Epidermal melanocyte (primary cell): ENCODE measurements at regions not wholly inside any gene's neighbourhood (a gene's known extent, or its start where the extent isn't known, plus 50 kb on each side); places are given as distances from the start of the nearest gene placed in this dataset.
A peak's percentile ranks its signal among the peaks of the same experiment; 100 is the strongest.
"Not testable (repeated sequence)": the region's sequence is repeated elsewhere in the genome, so short reads cannot be mapped to it uniquely, and the experiment has no call there.

Experiments used
- DNase-seq: peaks from one replicate; pipeline ENCODE4 v3.0.0; 2011; ENCODE audit warnings: low spot score; ENCODE audit not compliant: insufficient read length

- no peak for DNase-seq
Observed at GRCh38 chr2:121818546-121818945, 63.1 kb downstream of the TSN start.

DNA sequence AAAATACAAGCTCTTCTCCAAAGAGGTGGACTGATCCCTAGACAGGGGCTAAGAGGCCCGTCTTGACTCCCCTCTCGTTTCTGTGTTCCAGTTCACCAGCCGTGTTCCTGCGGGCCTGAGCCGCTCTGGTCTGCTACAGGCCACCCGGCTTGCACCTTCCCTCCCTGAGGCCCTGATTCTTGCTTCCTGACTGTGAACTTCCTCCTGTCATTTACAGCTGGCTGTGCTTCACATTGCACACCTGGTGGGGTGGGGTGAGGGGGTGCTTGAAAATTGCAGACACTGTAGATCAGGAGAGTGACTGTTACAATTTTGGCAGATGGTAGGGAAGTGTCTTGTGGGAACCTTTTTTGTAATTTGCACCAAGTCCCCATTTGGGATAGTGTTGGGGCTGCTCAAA, 64.4 kb downstream of the TSN start:
- DNase-seq, result no peak

- no peak for DNase-seq
Observed at GRCh38 chr2:121821476-121822158, 66.2 kb downstream of the TSN start.

GRCh38 chr2:121824264-121824663, 68.8 kb downstream of the TSN start:
- no peak for DNase-seq

DNA sequence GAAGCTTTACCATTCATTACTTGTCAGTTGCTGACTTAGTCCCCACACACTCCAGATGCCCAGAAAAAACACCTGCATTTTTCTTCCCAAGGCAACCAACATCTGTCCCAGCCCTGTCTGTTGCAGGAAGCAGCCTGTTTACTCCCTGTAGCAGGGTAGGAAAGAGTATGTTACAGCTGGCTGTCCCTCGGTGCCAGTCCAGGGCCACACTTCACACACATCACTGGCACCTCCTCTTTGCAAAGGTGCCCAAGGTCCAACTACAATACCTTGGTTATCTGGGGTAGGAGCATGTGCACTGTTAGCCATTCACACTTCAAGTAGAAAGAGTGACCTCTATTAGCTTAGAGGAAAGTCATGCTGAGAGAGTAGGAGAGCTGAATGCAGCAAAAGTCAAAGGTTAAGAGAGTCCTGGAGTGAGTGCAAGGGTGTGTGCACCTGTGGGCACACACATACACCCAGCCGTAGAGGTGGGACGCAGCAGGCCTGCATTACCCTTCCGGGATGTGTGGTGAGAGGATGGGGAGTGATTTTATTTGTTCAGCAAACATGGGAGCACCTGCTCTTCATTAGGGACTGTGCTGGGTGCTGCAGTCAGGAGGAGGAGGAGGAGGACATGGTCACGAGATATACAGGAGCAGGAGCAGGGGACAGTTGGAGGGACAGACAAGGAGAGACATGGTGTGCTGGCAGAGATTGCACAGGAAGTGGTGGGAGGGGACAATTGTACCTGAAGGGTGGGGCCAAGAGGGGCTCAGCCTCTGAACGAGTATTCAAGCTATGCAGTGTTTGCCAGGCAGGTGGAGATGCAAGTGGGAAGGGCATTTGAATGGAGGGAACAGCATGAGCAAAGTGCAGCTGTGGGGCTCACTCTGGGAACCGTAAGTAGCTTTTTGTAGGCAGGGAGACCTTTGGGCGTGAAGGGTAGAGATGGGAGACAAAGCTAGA, 69.8 kb downstream of the TSN start:
- DNase-seq, result no peak

GRCh38 chr2:121826036-121826435, 70.6 kb downstream of the TSN start:
- DNase-seq, result no peak

- DNase-seq, result no peak
Observed at GRCh38 chr2:121828281-121828731, 72.9 kb downstream of the TSN start.

DNA sequence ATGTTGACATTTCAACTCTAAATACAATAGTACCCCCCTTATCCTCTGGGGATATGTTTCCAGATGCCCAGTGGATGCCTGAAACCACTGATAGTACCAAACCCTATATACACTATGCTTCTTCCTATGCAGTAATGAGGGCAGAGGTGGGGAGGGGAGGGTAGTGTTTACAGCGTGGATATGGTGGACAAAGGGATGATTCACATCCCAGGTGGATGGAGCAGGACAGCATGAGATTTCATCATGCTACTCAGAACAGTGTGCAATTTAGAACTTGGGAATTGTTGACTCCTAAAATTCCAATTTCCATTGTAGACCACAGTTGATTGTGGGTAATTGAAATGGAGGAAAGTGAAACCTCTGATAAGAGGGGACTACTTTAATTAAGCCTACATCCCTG, 75.4 kb downstream of the TSN start:
- no peak for DNase-seq

DNA sequence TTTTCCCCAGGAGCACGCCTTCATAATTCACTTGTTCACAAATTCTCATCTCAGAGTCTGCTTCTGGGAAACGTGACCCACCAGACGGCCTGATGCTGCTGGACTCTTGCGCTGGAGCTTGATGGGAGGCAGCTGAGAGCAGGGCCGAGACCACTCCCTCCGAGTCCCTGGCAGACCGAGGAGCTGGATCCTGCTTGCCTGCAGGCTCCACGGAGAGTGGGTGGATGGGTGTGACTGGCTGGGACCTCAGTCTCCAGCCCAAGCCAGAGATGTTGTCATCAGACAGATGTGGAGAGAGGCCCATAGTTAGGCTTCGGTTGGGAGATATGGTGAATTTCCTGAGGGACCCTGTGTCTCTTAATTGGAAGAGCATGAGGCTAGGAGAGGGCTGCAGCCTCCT, 76.4 kb downstream of the TSN start:
- DNase-seq, result no peak

DNA sequence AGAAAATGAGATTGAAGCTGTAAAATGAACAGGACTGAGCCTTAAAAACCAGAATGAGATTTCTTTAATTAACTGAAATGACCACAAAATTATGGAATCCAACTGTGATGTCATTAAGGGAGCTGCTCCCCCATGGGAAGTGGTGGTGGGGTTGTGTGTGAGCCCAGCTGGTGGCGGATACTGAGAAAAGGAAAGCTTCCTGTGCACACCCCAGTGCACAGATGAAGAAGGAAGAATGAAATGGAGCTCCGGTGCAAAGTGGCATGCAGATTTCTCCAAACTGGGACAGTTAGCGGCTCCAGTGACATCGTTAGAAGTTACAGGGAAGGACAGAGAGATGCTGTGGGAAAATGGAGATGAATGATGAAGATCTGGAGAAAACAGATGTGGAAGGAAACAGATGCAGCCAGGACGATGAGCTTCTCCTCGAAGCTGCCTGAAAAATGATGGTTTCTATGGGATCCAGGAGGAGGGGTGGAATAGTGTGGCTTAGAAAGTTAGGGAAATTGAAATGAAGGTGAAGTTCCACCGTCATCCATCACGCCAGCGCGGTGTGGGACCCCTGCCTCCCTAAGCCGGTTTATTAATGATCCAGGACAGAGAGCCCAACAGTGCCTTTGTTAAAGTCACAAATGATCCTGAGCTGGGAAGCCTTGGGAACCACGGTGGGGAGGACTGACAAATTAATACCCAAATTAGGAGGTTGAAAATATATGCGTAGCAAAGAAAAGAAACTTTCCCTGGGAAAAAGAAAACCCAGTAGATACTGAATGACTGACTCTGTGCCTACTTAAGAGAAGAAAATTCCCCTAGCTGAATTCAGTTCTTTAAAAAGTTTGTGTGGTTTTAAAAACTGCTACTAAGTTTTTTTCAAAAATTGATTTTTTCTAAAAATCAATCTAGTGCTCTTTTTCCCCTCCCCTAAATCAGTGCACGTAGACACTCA, 77.2 kb downstream of the TSN start:
- DNase-seq, result no peak

GRCh38 chr2:121833358-121833723, 77.9 kb downstream of the TSN start:
- no peak for DNase-seq

GRCh38 chr2:121836611-121837010, 81.2 kb downstream of the TSN start:
- DNase-seq, result peak; percentile 22

GRCh38 chr2:121837591-121837990, 82.1 kb downstream of the TSN start:
- DNase-seq, result no peak

DNA sequence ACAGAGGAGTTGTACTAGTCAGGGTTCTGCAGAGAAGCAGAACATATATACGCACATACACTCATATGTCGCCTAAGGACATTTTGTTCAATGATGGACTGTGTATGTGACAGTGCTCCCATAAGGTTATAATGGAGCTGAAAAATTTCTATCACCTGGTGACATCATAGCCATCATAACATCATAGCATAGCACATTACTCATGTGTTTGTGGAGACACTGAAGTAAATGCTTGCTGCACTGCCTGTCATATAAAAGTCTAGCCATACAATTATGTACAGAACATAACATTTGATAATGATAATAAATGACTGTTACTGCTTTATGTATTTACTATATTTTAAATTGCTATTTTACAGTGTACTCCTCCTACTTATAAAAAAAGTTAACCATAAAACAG, 83.1 kb downstream of the TSN start:
- no peak for DNase-seq

DNA sequence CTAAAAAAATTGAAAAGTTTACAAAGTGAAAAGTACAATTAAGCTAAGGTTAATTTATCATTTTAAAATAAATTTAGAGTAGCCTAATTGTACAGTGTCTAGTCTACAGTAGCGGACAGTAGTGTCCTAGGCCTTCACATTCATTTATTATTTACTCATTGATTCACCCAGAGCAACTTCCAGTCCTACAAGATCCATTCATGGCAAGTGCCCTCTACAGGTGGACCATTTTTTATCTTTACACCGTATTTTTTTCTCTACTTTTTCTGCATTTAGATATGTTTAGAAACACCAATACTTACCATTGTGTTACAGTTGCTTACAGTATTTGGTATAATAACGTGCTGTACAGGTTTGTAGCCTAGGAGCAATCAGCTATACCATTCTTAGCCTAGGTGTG, 84.1 kb downstream of the TSN start:
- DNase-seq, result no peak

- no peak for DNase-seq
Observed at GRCh38 chr2:121849236-121849635, 93.8 kb downstream of the TSN start.

DNA sequence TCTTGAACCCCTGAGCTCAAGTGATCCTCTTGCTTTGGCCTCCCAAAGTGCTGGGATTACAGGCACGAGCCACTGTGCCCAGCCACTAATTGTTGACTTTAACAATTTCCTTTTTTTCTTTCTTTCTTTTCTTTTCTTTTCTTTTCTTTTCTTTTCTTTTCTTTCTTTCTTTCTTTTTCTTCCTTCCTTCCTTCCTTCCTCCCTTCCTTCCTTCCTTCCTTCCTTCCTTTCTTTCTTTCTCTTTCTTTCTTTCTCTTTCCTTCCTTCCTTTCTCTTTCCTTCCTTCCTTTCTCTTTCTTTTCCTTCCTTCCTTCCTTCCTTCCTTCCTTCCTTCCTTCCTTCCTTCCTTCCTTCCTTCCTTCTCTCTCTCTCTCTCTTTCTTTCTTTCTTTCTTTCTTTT, 97.7 kb downstream of the TSN start:
- not testable (repeated sequence) for DNase-seq

GRCh38 chr2:121855510-121855909, 100.1 kb downstream of the TSN start:
- no peak for DNase-seq

DNA sequence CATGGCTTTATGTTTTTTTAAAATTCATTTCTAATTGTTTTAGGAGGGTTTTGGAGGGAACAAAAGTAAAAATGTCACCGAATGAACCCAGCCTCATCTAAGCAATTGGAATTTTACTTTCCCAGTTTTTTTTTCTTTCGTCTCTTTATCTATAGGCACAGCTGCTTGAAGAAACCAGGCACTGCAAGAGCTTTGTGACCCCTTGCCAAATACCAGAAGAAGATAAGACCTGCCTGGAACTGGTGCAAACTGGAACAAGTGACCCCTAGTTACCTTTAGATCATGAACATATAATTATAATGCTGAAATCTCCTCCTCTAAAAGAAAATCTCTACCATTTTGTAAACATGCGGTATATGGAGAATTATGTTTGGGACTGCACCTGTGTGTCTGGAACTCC, 100.9 kb downstream of the TSN start:
- DNase-seq, result no peak

GRCh38 chr2:121858369-121858768, 102.9 kb downstream of the TSN start:
- DNase-seq, result no peak

- DNase-seq, result no peak
Observed at GRCh38 chr2:121858847-121859246, 103.4 kb downstream of the TSN start.
